ENCODE measurements at regions not wholly inside any gene's neighbourhood (a gene's known extent, or its start where the extent isn't known, plus 50 kb on each side); places are given as distances from the start of the nearest gene placed in this dataset.
A peak's percentile ranks its signal among the peaks of the same experiment; 100 is the strongest.

DNA sequence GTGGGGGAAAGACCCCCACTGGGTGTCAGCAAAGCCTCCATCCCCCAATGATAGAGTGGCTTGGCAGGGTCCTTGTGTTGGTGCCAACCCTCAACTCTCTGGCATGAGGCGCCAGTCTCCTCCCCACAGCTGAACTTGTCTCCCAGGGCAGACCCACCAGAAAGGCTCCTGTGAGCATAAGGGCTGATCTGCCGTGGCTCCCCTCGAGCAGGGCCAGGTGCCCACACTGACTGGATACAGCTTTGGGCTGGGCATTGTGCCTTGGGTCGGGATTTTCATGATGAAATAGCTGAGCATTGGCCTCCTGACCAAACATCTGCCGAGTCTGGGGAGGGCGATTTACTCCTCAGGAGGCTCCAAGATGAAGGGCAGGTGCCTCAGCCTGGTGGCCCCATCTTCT lies 68.1 kb upstream of the NPTX2 start:
- no TSS peak for BruUV-seq (replicated peaks)
- TF ChIP-seq CTCF (conservative IDR thresholded peaks at IDR 0.05; ENCODE audit: low read depth, low read length) (no peak), EZH2 (IDR thresholded peaks at IDR 0.05; ENCODE audit: borderline replicate concordance, low read depth, low read length, poor library complexity, severe bottlenecking) (no peak)
- Histone ChIP-seq H3K4me1 (ENCODE audit: insufficient read depth, low read length, poor library complexity, severe bottlenecking) (no peaks in the 10 kb centered on the region), H3K9me3 (ENCODE audit: low read depth, low read length, poor library complexity, severe bottlenecking) (no peaks in the 10 kb centered on the region), H3K4me3 (ENCODE audit: low read depth, low read length, poor library complexity, severe bottlenecking) (no peak overlapping the region), H3K36me3 (ENCODE audit: insufficient read depth, low read length, poor library complexity, severe bottlenecking) (no peaks in the 10 kb centered on the region), H3K27me3 (replicated peaks; ENCODE audit: insufficient read depth, low read depth, low read length, poor library complexity) (no peaks in the 10 kb centered on the region), H3K27ac (ENCODE audit: low read depth, low read length, poor library complexity, severe bottlenecking) (no peak overlapping the region)
- ChIA-PET POLR2A (ENCODE audit: low non-redundant PET) (no interaction called here), CTCF (no interaction called here)
- DNase-seq (ENCODE audit: low spot score), result peak; percentile 26
- intact Hi-C loops (cut with micrococcal nuclease; ENCODE audit: unreplicated experiment), result no loop called here

- no peaks in the 10 kb centered on the region for H3K4me1 ChIP-seq (ENCODE audit: insufficient read depth, low read length, poor library complexity, severe bottlenecking)
- ChIA-PET POLR2A (ENCODE audit: low non-redundant PET) (no interaction called here), CTCF (no interaction called here)
- TF ChIP-seq EZH2 (IDR thresholded peaks at IDR 0.05; ENCODE audit: borderline replicate concordance, low read depth, low read length, poor library complexity, severe bottlenecking) (no peak), CTCF (conservative IDR thresholded peaks at IDR 0.05; ENCODE audit: low read depth, low read length) (no peak)
- H3K36me3 ChIP-seq (ENCODE audit: insufficient read depth, low read length, poor library complexity, severe bottlenecking), result no peaks in the 10 kb centered on the region
- no peaks in the 10 kb centered on the region for H3K9me3 ChIP-seq (ENCODE audit: low read depth, low read length, poor library complexity, severe bottlenecking)
- no TSS peak for BruUV-seq (replicated peaks)
- H3K4me3 ChIP-seq (ENCODE audit: low read depth, low read length, poor library complexity, severe bottlenecking), result no peak overlapping the region
- H3K27ac ChIP-seq (ENCODE audit: low read depth, low read length, poor library complexity, severe bottlenecking), result no peak overlapping the region
- intact Hi-C loops (cut with micrococcal nuclease; ENCODE audit: unreplicated experiment), result no loop called here
- no peaks in the 10 kb centered on the region for H3K27me3 ChIP-seq (replicated peaks; ENCODE audit: insufficient read depth, low read depth, low read length, poor library complexity)
- no peak for DNase-seq (ENCODE audit: low spot score)
These were observed 68.7 kb upstream of the NPTX2 start for GRCh38 chr7:98548370-98548769.

- H3K27me3 ChIP-seq (replicated peaks; ENCODE audit: insufficient read depth, low read depth, low read length, poor library complexity), result no peaks in the 10 kb centered on the region
- BruUV-seq (replicated peaks), result no TSS peak
- no peaks in the 10 kb centered on the region for H3K36me3 ChIP-seq (ENCODE audit: insufficient read depth, low read length, poor library complexity, severe bottlenecking)
- TF ChIP-seq CTCF (conservative IDR thresholded peaks at IDR 0.05; ENCODE audit: low read depth, low read length) (no peak), EZH2 (IDR thresholded peaks at IDR 0.05; ENCODE audit: borderline replicate concordance, low read depth, low read length, poor library complexity, severe bottlenecking) (no peak)
- no peaks in the 10 kb centered on the region for H3K9me3 ChIP-seq (ENCODE audit: low read depth, low read length, poor library complexity, severe bottlenecking)
- no peak overlapping the region for H3K4me3 ChIP-seq (ENCODE audit: low read depth, low read length, poor library complexity, severe bottlenecking)
- no peak overlapping the region for H3K27ac ChIP-seq (ENCODE audit: low read depth, low read length, poor library complexity, severe bottlenecking)
- intact Hi-C loops (cut with micrococcal nuclease; ENCODE audit: unreplicated experiment), result no loop called here
- ChIA-PET POLR2A (ENCODE audit: low non-redundant PET) (no interaction called here), CTCF (no interaction called here)
- H3K4me1 ChIP-seq (ENCODE audit: insufficient read depth, low read length, poor library complexity, severe bottlenecking), result no peaks in the 10 kb centered on the region
- DNase-seq (ENCODE audit: low spot score), result no peak
These were observed 76.0 kb upstream of the NPTX2 start for GRCh38 chr7:98541101-98541500.

All from A673 (cell line).